Kidney (tissue), 13 donors: ENCODE measurements at regions not wholly inside any gene's neighbourhood (a gene's known extent, or its start where the extent isn't known, plus 50 kb on each side); places are given as distances from the start of the nearest gene placed in this dataset.

ENCODE experiments used
- DNase-seq, 5 donors: peaks; one replicate each; pipeline ENCODE4 v3.0.0-alpha.2; 2013 to 2020
- FAIRE-seq: peaks from 2 replicates; lab custom pipeline; 2012; peaks lifted over from hg19 to GRCh38; lab: Jason Lieb, UNC
- H3K27ac ChIP-seq, 2 donors: one replicate each; pipeline ENCODE4 v1.7.0; 2013; ENCODE audit warnings: low read depth in 2 of 2, low read length in 2 of 2, inconsistent platforms in 1 of 2
- H3K27me3 ChIP-seq: one replicate; pipeline ENCODE4 v1.7.1; 2013; ENCODE audit warnings: low read length, inconsistent platforms; ENCODE audit not compliant: control insufficient read depth, insufficient read depth
- H3K36me3 ChIP-seq, 3 donors: one replicate each; pipeline versions ENCODE4 v1.7.0 to v1.7.1; 2013; ENCODE audit warnings: low read length in 3 of 3, control low read depth in 1 of 3, inconsistent platforms in 1 of 3; ENCODE audit not compliant: insufficient read depth in 3 of 3, control insufficient read depth in 2 of 3
- H3K4me1 ChIP-seq, 3 donors: one replicate each; pipeline versions ENCODE4 v1.7.0 to v1.7.1; 2013; ENCODE audit warnings: low read length in 3 of 3, inconsistent platforms in 1 of 3, low read depth in 1 of 3; ENCODE audit not compliant: control insufficient read depth in 2 of 3, insufficient read depth in 2 of 3
- H3K4me3 ChIP-seq, 3 donors: one replicate each; pipeline versions ENCODE4 v1.7.0 to v1.8.1; 2013; ENCODE audit warnings: low read length in 3 of 3, control low read depth in 1 of 3, inconsistent platforms in 1 of 3
- H3K9ac ChIP-seq, 3 donors: one replicate each; pipeline versions ENCODE4 v1.7.0 to v1.7.1; 2013; ENCODE audit warnings: low read length in 3 of 3, control low read depth in 1 of 3, inconsistent platforms in 1 of 3
- H3K9me3 ChIP-seq, 3 donors: one replicate each; pipeline versions ENCODE4 v1.7.0 to v1.7.1; 2013; ENCODE audit warnings: low read length in 3 of 3, control low read depth in 1 of 3, inconsistent platforms in 1 of 3; ENCODE audit not compliant: control insufficient read depth in 2 of 3, insufficient read depth in 1 of 3
- intact Hi-C: fragments of 100-400 bp; cut with DNase I; formaldehyde crosslinking; loops from one replicate; pipeline ENCODE4 v1.11.1; 2022
- TF ChIP-seq, protein P1 (sequence below): IDR thresholded peaks from 3 replicates; pipeline ENCODE4 v1.5.1; 2012; ENCODE audit warnings: mild to moderate bottlenecking, moderate library complexity, borderline replicate concordance; ENCODE audit not compliant: insufficient read depth; ENCODE audit errors: extremely low read depth
- donor health status: control.
- donor health status: control.
- donor health status: control.
- donor health status: control.
- donor health status: control.
- donor health status: DM: yes; HTN: yes; CAD: no.
- donor health status: Normal renal cell carcinoma (clear cell type).

DNA sequence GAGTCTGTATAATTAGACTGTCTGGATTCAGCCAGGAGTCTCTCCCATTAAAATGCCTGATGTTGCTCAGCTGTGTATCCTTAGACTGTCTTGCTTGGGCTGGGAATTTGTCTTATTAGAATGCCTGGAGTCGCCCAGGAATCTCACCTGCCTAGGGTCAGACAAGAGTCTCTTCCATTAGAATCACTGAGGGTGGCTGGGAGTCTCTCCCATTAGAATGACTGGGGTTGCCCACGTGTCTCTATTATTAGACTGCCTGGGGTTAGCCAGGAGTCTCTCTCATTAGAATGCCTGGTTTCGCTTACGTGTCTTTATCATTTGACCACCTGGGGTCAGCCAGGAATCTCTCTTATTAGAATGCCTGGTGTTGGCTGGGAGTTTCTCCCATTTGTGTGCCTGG is 1450.0 kb downstream of the UQCRFS1 start:
- intact Hi-C loops, result no loop called here
- Histone ChIP-seq H3K9me3 (peaks cover 0 to 38% (median 0%) of the 10 kb centered on the region in 3 donors), H3K27ac (no peak overlapping the region), H3K36me3 (no peaks in the 10 kb centered on the region), H3K9ac (no peak overlapping the region), H3K4me3 (no peak overlapping the region), H3K27me3 (no peaks in the 10 kb centered on the region), H3K4me1 (no peaks in the 10 kb centered on the region)
- FAIRE-seq, result no peak
- DNase-seq, result no peak
- TF ChIP-seq, protein P1, sequence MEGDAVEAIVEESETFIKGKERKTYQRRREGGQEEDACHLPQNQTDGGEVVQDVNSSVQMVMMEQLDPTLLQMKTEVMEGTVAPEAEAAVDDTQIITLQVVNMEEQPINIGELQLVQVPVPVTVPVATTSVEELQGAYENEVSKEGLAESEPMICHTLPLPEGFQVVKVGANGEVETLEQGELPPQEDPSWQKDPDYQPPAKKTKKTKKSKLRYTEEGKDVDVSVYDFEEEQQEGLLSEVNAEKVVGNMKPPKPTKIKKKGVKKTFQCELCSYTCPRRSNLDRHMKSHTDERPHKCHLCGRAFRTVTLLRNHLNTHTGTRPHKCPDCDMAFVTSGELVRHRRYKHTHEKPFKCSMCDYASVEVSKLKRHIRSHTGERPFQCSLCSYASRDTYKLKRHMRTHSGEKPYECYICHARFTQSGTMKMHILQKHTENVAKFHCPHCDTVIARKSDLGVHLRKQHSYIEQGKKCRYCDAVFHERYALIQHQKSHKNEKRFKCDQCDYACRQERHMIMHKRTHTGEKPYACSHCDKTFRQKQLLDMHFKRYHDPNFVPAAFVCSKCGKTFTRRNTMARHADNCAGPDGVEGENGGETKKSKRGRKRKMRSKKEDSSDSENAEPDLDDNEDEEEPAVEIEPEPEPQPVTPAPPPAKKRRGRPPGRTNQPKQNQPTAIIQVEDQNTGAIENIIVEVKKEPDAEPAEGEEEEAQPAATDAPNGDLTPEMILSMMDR, result no peak

- FAIRE-seq, result no peak
- no peaks in the 10 kb centered on the region for H3K4me1 ChIP-seq
- TF ChIP-seq, protein P1, result no peak
- H3K27ac ChIP-seq, result no peak overlapping the region
- H3K27me3 ChIP-seq, result no peaks in the 10 kb centered on the region
- no peak for DNase-seq
- no peak overlapping the region for H3K9ac ChIP-seq
- no peak overlapping the region for H3K4me3 ChIP-seq
- no peaks in the 10 kb centered on the region for H3K36me3 ChIP-seq
- H3K9me3 ChIP-seq, result peaks cover 0 to 19% (median 0%) of the 10 kb centered on the region in 3 donors
- intact Hi-C loops, result no loop called here
Measured at GRCh38 chr19:27759896-27760295, 1453.1 kb downstream of the UQCRFS1 start.

- no peak overlapping the region for H3K4me3 ChIP-seq
- no peaks in the 10 kb centered on the region for H3K27me3 ChIP-seq
- H3K4me1 ChIP-seq, result no peaks in the 10 kb centered on the region
- intact Hi-C loops, result no loop called here
- TF ChIP-seq, protein P1, result no peak
- DNase-seq (no peak), FAIRE-seq (no peak)
- peaks cover 0 to 12% (median 0%) of the 10 kb centered on the region in 3 donors for H3K9me3 ChIP-seq
- H3K36me3 ChIP-seq, result no peaks in the 10 kb centered on the region
- no peak overlapping the region for H3K9ac ChIP-seq
- H3K27ac ChIP-seq, result no peak overlapping the region
Measured at GRCh38 chr19:27758626-27759505, 1454.1 kb downstream of the UQCRFS1 start.
